Gastrocnemius medialis (tissue), 4 donors: ENCODE measurements at regions not wholly inside any gene's neighbourhood (a gene's known extent, or its start where the extent isn't known, plus 50 kb on each side); places are given as distances from the start of the nearest gene placed in this dataset.

Experiments
- ATAC-seq, 2 donors: fragments of 150-250 bp; one replicate each; pipeline ENCODE4 v1.9.1; 2016
- DNase-seq, 2 donors: peaks; one replicate each; pipeline ENCODE4 v3.0.0-alpha.2; 2019
- H3K27ac ChIP-seq, 4 donors: fragments of 200-600 bp; sonication (generic); 1 replicate in 1 of 4; 2 replicates in 3 of 4; pipeline ENCODE4 v1.5.1; 2016 to 2018; ENCODE audit warnings: mild to moderate bottlenecking in 2 of 4, moderate library complexity in 1 of 4
- H3K27me3 ChIP-seq, 3 donors: fragments of 200-600 bp; sonication (generic) in 2 of 3; 1 replicate in 1 of 3; 2 replicates in 2 of 3; pipeline versions ENCODE4 v1.5.1 to v1.6.0; 2016 to 2019; ENCODE audit warnings: mild to moderate bottlenecking in 1 of 3, moderate library complexity in 1 of 3
- H3K36me3 ChIP-seq, 2 donors: fragments of 200-600 bp; sonication (generic) in 1 of 2; one replicate each; pipeline ENCODE4 v1.5.1; 2017 to 2018
- H3K4me1 ChIP-seq, 2 donors: fragments of 200-600 bp; sonication (generic) in 1 of 2; one replicate each; pipeline ENCODE4 v1.5.1; 2016 to 2017; ENCODE audit warnings: mild to moderate bottlenecking in 2 of 2
- H3K4me3 ChIP-seq, 4 donors: fragments of 200-600 bp; sonication (generic) in 3 of 4; 1 replicate in 1 of 4; 2 replicates in 3 of 4; pipeline ENCODE4 v1.5.1; 2016 to 2019; ENCODE audit warnings: mild to moderate bottlenecking in 2 of 4
- H3K9me3 ChIP-seq, 3 donors: fragments of 200-600 bp; sonication (generic) in 2 of 3; 1 replicate in 1 of 3; 2 replicates in 2 of 3; pipeline ENCODE4 v1.5.1; 2016 to 2019
- CTCF ChIP-seq, 5 experiments: fragments of 450-650 bp in 3 of 5; fragments of 200-600 bp in 2 of 5; sonication (generic) in 2 of 5; IDR thresholded peaks in 4 of 5; conservative IDR thresholded peaks in 1 of 5; 1 replicate in 4 of 5; 2 replicates in 1 of 5; pipeline ENCODE4 v1.5.1; 2016 to 2019; ENCODE audit warnings: antibody characterized with exemption in 5 of 5, mild to moderate bottlenecking in 3 of 5, moderate library complexity in 3 of 5
- POLR2A ChIP-seq, 2 donors: fragments of 450-650 bp; IDR thresholded peaks; one replicate each; pipeline ENCODE4 v1.6.1; 2017; ENCODE audit warnings: antibody characterized with exemption in 2 of 2, mild to moderate bottlenecking in 2 of 2, moderate library complexity in 2 of 2
- in situ Hi-C, 4 donors: fragments of 200-750 bp; cut with MboI; loops; one replicate each; pipeline versions ENCODE4 v1.15.0 to v1.8.0; 2017; ENCODE audit warnings: low sequenced_read_pairs in 4 of 4
- intact Hi-C: fragments of 100-400 bp; cut with DNase I; formaldehyde crosslinking; loops from one replicate; pipeline ENCODE4 v1.15.1; 2023; ENCODE audit warnings: low total_unique reads

GRCh38 chr14:46053221-46053620 lies 598.4 kb downstream of the RPL10L start:
- no peak for TF ChIP-seq CTCF (IDR thresholded peaks at IDR 0.05 in 4 of 5, conservative IDR thresholded peaks at IDR 0.05 in 1 of 5)
- TF ChIP-seq POLR2A (IDR thresholded peaks at IDR 0.05): no peak
- no peak for ATAC-seq
- H3K4me1 ChIP-seq: no peaks in the 10 kb centered on the region
- no peak overlapping the region for H3K4me3 ChIP-seq
- H3K36me3 ChIP-seq: no peaks in the 10 kb centered on the region
- intact Hi-C loops (no loop called here), in situ Hi-C loops (no loop called here)
- H3K27ac ChIP-seq: no peak overlapping the region
- no peaks in the 10 kb centered on the region for H3K9me3 ChIP-seq
- no peaks in the 10 kb centered on the region for H3K27me3 ChIP-seq
- DNase-seq: no peak

- H3K27ac ChIP-seq: no peak overlapping the region
- in situ Hi-C loops: no loop called here
- intact Hi-C loops: no loop called here
- ATAC-seq (no peak), DNase-seq (no peak)
- TF ChIP-seq POLR2A (IDR thresholded peaks at IDR 0.05) (no peak), CTCF (IDR thresholded peaks at IDR 0.05 in 4 of 5, conservative IDR thresholded peaks at IDR 0.05 in 1 of 5) (no peak)
- no peaks in the 10 kb centered on the region for H3K36me3 ChIP-seq
- H3K4me3 ChIP-seq: no peak overlapping the region
- no peaks in the 10 kb centered on the region for H3K9me3 ChIP-seq
- H3K27me3 ChIP-seq: no peaks in the 10 kb centered on the region
- no peaks in the 10 kb centered on the region for H3K4me1 ChIP-seq
Observed at GRCh38 chr14:46051796-46052195, 599.8 kb downstream of the RPL10L start.

GRCh38 chr14:46048127-46048526 lies 603.5 kb downstream of the RPL10L start:
- ATAC-seq: no peak
- H3K27ac ChIP-seq: no peak overlapping the region
- H3K4me1 ChIP-seq: no peaks in the 10 kb centered on the region

GRCh38 chr14:46036099-46036498 lies 615.5 kb downstream of the RPL10L start:
- intact Hi-C loops: no loop called here
- DNase-seq: no peak
- TF ChIP-seq POLR2A (IDR thresholded peaks at IDR 0.05) (no peak), CTCF (IDR thresholded peaks at IDR 0.05 in 4 of 5, conservative IDR thresholded peaks at IDR 0.05 in 1 of 5) (no peak)

More at GRCh38 chr14:46048127-46048526, 603.5 kb downstream of the RPL10L start:
- Histone ChIP-seq H3K36me3 (no peaks in the 10 kb centered on the region), H3K9me3 (no peaks in the 10 kb centered on the region), H3K27me3 (no peaks in the 10 kb centered on the region), H3K4me3 (no peak overlapping the region)
- in situ Hi-C loops: no loop called here
- intact Hi-C loops: no loop called here
- no peak for TF ChIP-seq POLR2A (IDR thresholded peaks at IDR 0.05)
- TF ChIP-seq CTCF (IDR thresholded peaks at IDR 0.05 in 4 of 5, conservative IDR thresholded peaks at IDR 0.05 in 1 of 5): no peak
- DNase-seq: no peak

GRCh38 chr14:46034305-46034704 lies 617.3 kb downstream of the RPL10L start:
- in situ Hi-C loops: no loop called here
- no peak for ATAC-seq
- DNase-seq: no peak
- Histone ChIP-seq H3K4me3 (no peak overlapping the region), H3K27ac (no peak overlapping the region), H3K27me3 (no peaks in the 10 kb centered on the region), H3K4me1 (no peaks in the 10 kb centered on the region), H3K36me3 (no peaks in the 10 kb centered on the region), H3K9me3 (no peaks in the 10 kb centered on the region)
- intact Hi-C loops: no loop called here
- TF ChIP-seq CTCF (IDR thresholded peaks at IDR 0.05 in 4 of 5, conservative IDR thresholded peaks at IDR 0.05 in 1 of 5) (no peak), POLR2A (IDR thresholded peaks at IDR 0.05) (no peak)

More at GRCh38 chr14:46036099-46036498, 615.5 kb downstream of the RPL10L start:
- H3K4me3 ChIP-seq: no peak overlapping the region
- no peaks in the 10 kb centered on the region for H3K4me1 ChIP-seq
- in situ Hi-C loops: no loop called here
- no peaks in the 10 kb centered on the region for H3K9me3 ChIP-seq
- no peak overlapping the region for H3K27ac ChIP-seq
- H3K27me3 ChIP-seq: no peaks in the 10 kb centered on the region
- H3K36me3 ChIP-seq: no peaks in the 10 kb centered on the region
- ATAC-seq: no peak
